Thoracic aorta (tissue), 2 donors: ENCODE measurements at regions not wholly inside any gene's neighbourhood (a gene's known extent, or its start where the extent isn't known, plus 50 kb on each side); places are given as distances from the start of the nearest gene placed in this dataset.
A peak's percentile ranks its signal among the peaks of the same experiment; 100 is the strongest.

ENCODE experiments used
- ATAC-seq: fragments of 150-250 bp; one replicate; pipeline ENCODE4 v1.8.0; 2017; ENCODE audit warnings: low read depth; ENCODE audit not compliant: insufficient number of reproducible peaks, low FRiP score
- DNase-seq: peaks from one replicate; pipeline ENCODE4 v3.0.0-alpha.2; 2020; ENCODE audit warnings: low spot score
- H3K27ac ChIP-seq, 2 donors: fragments of 200-600 bp; sonication (generic); 1 replicate in 1 of 2; 2 replicates in 1 of 2; pipeline ENCODE4 v1.5.1; 2016; ENCODE audit warnings: mild to moderate bottlenecking in 2 of 2, moderate library complexity in 2 of 2
- H3K27me3 ChIP-seq: fragments of 200-600 bp; sonication (generic); replicated peaks from 2 replicates; pipeline ENCODE4 v1.6.0; 2016; ENCODE audit warnings: mild to moderate bottlenecking; ENCODE audit not compliant: insufficient read depth
- H3K36me3 ChIP-seq: fragments of 200-600 bp; sonication (generic); one replicate; pipeline ENCODE4 v1.5.1; 2016
- H3K4me1 ChIP-seq, 2 donors: fragments of 200-600 bp; sonication (generic); 1 replicate in 1 of 2; 2 replicates in 1 of 2; pipeline versions ENCODE4 v1.5.1 to v1.6.0; 2016; ENCODE audit warnings: low read depth in 2 of 2, mild to moderate bottlenecking in 1 of 2; ENCODE audit not compliant: control insufficient read depth in 1 of 2
- H3K4me3 ChIP-seq: fragments of 200-600 bp; sonication (generic); 2 replicates; pipeline ENCODE4 v1.5.1; 2016; ENCODE audit warnings: mild to moderate bottlenecking
- H3K9me3 ChIP-seq: fragments of 200-600 bp; sonication (generic); 2 replicates; pipeline ENCODE4 v1.5.1; 2016
- TF ChIP-seq, protein P1 (sequence below): fragments of 200-600 bp; sonication (generic); IDR thresholded peaks from one replicate; pipeline ENCODE4 v1.5.1; 2019; ENCODE audit warnings: antibody characterized with exemption

DNA sequence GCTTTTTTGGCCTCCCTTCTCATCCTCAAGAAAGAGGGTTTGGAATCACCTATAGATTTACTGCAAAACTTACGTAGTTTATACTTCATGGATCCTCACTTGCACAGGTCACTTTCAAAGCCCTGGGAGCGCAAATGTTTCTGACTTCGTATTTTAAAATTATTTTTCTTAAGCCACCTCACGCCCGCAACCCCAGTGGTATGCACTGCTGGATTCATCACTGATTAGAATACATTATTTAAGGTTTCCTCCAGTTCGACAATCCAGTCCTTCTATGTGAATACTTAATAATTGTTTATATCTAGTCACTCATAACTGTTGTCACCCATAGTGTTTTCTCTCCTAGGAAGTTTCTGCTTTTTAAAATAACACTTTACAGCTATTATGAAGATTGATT is 339.9 kb downstream of the CHL1 start:
- Histone ChIP-seq H3K36me3 (no peaks in the 10 kb centered on the region), H3K4me1 (no peaks in the 10 kb centered on the region), H3K27me3 (no peaks in the 10 kb centered on the region), H3K27ac (peak overlapping the region; percentile 26 to 58), H3K4me3 (peak overlapping the region; percentile 77), H3K9me3 (no peaks in the 10 kb centered on the region)
- TF ChIP-seq, protein P1, sequence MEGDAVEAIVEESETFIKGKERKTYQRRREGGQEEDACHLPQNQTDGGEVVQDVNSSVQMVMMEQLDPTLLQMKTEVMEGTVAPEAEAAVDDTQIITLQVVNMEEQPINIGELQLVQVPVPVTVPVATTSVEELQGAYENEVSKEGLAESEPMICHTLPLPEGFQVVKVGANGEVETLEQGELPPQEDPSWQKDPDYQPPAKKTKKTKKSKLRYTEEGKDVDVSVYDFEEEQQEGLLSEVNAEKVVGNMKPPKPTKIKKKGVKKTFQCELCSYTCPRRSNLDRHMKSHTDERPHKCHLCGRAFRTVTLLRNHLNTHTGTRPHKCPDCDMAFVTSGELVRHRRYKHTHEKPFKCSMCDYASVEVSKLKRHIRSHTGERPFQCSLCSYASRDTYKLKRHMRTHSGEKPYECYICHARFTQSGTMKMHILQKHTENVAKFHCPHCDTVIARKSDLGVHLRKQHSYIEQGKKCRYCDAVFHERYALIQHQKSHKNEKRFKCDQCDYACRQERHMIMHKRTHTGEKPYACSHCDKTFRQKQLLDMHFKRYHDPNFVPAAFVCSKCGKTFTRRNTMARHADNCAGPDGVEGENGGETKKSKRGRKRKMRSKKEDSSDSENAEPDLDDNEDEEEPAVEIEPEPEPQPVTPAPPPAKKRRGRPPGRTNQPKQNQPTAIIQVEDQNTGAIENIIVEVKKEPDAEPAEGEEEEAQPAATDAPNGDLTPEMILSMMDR: no peak
- ATAC-seq (no peak), DNase-seq (no peak)

DNA sequence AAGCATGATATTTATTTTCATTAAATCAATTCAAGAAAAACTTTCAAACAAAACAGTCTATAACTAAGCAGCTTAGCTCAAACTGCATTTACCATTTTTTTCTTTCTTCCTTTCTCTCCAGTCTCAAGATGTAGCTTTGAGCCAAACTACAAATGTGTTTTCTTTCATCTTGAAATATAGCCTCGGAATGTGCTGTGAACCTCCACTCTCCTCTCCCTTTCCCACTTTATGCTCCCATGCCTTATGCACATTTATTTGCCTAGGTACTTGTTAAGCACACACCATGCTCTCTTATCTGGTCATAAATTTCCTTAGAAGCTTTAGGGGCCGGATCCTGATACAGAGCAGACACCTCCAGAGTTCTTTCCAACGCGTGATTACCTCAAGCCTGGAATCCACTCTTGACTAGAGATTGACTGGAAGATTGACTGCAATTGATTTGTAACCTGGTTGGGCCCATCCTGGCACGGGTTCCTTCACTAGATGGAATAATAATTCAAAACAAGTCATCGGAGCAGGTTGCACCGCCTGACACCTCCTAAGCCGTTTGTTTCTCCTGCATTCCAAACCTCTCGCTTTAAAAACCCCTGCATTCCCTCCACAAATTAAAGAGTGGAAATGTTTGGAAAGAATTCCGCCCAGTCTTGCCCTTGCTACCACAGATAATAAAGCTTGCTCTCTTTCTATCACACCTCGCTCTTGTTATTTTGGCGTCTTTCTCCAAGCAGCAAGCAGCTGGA is 344.7 kb downstream of the CHL1 start:
- ATAC-seq: no peak
- Histone ChIP-seq H3K27me3 (no peaks in the 10 kb centered on the region), H3K4me3 (no peak overlapping the region), H3K36me3 (no peaks in the 10 kb centered on the region), H3K9me3 (no peaks in the 10 kb centered on the region), H3K27ac (no peak overlapping the region), H3K4me1 (no peaks in the 10 kb centered on the region)
- TF ChIP-seq, protein P1: no peak
- no peak for DNase-seq

- H3K4me1 ChIP-seq: no peaks in the 10 kb centered on the region
- DNase-seq (no peak), ATAC-seq (no peak)
- H3K4me3 ChIP-seq: no peak overlapping the region
- H3K27ac ChIP-seq: no peak overlapping the region
- no peaks in the 10 kb centered on the region for H3K27me3 ChIP-seq
- no peaks in the 10 kb centered on the region for H3K9me3 ChIP-seq
- H3K36me3 ChIP-seq: no peaks in the 10 kb centered on the region
- TF ChIP-seq, protein P1: no peak
Measured at GRCh38 chr3:542021-542420, 345.5 kb downstream of the CHL1 start.

DNA sequence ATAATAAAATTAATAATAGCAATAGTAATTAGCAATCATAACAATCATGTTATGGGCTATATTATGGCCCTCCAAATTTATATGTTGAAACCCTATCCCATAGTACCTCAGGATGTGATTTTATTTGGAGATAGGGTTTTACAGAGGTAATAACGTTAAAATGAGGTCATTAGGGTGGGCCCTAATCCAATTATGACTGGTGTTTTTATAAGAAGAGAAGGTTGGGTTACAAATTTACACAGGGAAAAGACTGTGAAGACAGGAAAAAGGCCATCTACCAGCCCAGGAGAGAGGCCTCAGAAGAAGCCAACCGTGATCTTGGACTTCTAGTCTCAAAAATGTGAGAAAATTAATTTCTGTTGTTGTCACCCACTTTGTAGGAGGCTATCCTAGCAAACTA is 353.1 kb downstream of the CHL1 start:
- DNase-seq: no peak
- H3K4me1 ChIP-seq: no peaks in the 10 kb centered on the region
- TF ChIP-seq, protein P1: no peak
- H3K27ac ChIP-seq: no peak overlapping the region
- H3K27me3 ChIP-seq: no peaks in the 10 kb centered on the region
- no peaks in the 10 kb centered on the region for H3K36me3 ChIP-seq
- H3K4me3 ChIP-seq: no peak overlapping the region
- no peak for ATAC-seq
- H3K9me3 ChIP-seq: no peaks in the 10 kb centered on the region

DNA sequence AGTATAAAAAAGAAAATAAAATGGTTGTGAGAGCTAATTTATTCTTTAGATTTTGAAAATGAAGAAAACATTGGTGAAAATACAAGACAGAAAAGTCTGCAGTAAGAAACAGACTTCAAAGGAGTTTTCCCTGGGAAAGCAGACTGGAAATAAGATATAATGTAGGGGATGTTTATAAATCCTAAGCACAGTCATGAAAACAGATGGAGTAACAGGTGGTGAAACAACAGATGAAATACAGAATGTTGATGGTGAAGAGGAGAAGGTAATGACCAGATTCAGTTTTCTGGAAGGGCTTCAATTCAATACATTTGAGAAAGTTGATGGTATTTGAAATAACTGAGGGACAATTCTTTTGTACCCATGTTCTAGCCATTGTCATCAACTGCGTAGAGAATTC is 353.9 kb downstream of the CHL1 start:
- TF ChIP-seq, protein P1: no peak
- ATAC-seq: no peak

More for the DNA sequence above, 353.9 kb downstream of the CHL1 start:
- H3K27me3 ChIP-seq: no peaks in the 10 kb centered on the region
- no peaks in the 10 kb centered on the region for H3K9me3 ChIP-seq
- no peak overlapping the region for H3K4me3 ChIP-seq
- H3K27ac ChIP-seq: no peak overlapping the region
- DNase-seq: no peak
- no peaks in the 10 kb centered on the region for H3K4me1 ChIP-seq
- H3K36me3 ChIP-seq: no peaks in the 10 kb centered on the region
